RPMI8226 (cell line): ENCODE measurements at regions not wholly inside any gene's neighbourhood (a gene's known extent, or its start where the extent isn't known, plus 50 kb on each side); places are given as distances from the start of the nearest gene placed in this dataset.

Source experiments
- DNase-seq: peaks from one replicate; pipeline ENCODE4 v3.0.0-alpha.2; 2015

DNA sequence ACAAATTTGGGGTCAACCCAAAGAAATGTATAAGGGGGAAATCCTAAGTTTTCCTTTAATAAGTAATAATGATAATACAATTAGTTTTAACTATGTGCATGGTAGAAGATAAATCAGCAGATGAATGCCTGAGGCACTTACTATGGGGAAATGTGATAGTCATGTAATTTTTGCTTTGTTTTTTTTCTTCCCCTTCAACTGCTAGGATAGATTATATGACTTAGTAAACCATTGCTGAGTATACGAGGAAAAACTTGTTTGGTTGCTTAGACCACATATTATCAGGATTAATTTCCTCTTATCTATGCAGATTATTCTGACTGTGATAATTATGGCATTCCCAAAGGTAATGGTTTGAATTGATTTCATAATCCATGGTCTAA is 181.1 kb downstream of the TGFB2 start:
- no peak for DNase-seq

DNA sequence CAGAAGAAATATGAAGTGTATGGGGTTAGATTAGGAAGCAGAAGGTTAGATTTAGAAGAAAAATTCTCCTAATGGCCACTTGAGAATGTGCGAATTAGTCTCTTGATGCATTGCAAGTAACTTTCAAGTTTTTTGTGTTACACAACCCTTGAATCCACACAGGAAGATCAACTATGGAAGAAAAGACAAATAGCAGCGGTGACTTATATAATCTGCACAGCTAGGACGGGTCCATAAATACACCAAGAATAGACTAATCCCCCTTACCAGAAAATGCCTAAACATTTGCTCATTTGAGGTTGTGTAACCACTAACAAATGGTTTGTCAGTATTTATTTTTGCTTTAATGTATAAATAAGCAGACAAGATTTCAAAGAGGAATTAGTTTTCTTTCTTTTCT is 182.6 kb downstream of the TGFB2 start:
- no peak for DNase-seq

DNA sequence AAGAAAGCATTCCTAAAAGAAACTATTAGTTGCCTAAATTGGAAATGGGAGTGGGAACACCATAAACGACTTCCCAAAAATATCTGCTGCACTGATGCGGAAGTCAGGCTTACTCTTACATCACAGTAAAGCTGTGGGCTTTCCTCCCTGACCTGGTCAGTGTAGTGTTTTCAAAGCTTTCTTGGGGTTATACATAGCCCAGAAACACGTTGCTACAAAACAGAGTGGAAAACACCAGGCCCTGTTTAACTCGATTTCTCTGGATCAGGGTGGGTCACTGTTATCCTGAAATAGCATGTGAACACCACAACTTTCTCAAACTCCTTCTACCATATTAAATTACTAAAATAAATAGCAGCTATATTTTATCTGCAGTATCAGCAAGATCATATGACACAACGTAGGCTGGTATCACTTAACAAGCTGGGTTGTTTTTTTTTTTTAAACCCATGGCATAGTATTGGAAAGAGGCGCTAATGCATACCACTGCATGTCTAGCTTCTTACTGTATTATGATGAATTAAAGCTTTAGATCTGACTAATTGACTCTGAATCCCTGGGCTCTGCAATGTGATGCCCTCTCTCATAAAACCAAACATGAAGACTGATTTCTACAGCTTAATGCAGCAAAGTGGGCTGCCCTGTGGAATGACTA is 184.6 kb downstream of the TGFB2 start:
- DNase-seq = no peak

DNA sequence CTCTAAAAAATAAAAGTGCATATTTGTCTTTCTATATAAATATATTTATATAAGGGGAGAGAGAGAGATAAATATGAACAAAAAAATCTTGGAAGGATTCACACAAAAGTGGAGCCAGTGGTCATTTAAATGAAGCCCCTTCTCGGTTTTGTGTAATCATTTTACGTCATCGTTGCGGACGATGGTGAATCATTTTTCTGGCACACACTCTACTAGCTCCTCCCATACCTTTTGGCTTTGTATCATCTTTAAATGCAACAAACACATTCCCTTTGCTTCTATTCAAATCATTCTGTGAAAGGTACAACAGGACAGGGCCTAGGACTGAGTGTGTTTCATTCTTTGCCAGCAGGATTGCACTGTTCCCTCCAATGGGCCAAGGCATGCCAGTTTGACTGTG is 186.8 kb downstream of the TGFB2 start:
- no peak for DNase-seq

DNA sequence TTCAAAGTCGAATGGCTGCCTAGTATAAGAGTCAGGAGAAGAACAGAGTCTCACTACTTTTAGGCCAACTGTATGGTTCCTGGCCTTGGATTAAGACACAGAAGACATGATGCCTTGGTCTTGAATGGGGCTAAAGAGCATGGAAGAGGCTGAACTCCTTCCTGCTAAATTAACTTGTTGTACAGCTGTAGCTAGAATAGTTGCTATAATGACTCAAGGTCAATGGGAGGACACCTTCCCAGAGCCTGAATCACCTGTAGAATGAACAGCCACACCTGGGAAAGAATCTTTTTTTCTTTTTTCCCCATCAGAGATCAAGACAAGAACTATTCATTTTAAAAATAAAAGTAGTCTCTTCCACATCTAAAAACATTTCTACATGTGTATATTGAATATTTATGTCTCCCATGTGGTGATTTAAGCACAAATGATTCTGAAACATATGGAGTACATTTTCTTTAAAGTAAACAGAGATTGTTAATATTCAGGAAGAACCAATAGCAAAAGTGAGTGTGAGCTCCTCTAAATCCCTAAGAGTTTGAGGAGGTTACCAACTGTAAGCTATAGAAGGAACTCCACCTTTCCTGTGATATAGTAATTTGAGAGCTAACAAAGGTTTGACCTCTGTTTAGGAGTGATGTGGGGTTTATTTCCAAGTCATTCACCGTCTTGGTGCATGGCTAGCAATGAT is 191.3 kb downstream of the TGFB2 start:
- DNase-seq = no peak

DNA sequence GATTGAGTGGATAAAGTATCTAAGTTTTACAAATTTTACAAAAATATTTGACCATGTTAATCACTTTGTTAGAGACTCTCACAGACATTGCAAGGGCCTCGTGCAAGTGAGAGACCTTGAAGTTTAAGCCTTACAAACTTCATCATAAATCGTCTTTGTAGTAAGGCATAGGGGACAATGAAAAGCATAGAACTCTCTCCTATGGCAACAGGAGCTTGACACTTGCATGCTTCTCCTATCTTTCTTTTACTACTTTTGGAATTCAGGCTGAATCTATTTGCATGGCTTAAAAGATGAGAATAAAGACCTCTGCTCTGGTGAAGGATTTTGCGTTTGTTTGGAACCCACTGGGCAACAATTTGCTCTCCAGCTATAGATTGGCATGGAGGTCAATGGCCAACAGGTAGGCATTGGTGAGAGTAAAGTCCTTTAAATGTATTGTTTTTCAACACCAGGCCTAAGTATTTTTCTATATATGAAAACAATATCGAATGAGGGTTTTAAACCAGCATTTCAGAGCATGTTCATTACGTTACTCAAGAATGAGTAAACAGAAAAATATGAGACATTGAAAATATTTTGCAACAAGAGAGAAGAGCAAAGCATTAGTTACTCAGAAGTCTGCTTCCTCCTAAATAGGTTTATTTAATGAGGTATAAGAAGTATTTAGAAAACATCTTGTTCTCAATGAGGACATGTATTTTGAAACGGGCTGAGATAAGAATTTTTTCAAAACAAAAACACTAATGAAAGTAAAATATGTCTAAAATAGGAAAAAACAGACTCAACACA is 192.2 kb downstream of the TGFB2 start:
- no peak for DNase-seq

DNA sequence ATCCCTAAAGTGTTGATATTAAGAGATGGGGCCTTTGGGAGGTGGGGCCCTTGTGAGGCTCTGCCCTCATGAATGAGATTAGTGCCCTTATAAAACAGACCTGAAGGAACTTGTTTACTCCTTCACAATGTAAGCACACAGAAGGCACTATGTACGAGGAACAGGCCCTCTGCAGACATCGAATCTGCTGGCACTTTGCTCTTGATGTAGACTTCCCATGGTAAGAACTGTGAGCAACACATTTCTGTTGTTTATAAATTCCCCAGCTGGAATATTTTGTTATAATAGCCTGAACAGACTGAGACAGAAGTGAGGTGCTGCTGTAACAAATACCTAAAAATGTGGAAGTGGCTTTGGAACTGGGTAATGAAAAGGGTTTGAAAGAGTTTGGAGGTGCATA is 193.2 kb downstream of the TGFB2 start:
- no peak for DNase-seq

DNA sequence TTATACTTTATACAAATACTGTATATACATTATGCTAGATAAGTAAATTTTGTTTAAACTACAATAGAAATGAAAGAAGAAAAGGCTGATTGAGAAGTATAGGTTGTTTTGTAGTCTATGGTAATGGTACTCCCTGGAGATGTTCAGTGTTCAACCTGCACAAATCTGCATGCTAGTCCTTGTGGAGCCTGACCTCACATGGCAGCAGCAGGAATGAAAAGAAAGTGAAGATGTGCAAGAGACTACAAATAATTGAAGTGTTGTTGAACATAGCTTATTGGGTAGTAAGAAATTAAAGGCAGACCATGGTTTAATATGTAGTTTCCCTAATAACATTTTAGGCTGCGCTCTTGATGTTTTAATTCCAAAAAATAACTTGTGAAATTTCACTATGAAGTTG is 201.2 kb downstream of the TGFB2 start:
- DNase-seq = no peak

DNA sequence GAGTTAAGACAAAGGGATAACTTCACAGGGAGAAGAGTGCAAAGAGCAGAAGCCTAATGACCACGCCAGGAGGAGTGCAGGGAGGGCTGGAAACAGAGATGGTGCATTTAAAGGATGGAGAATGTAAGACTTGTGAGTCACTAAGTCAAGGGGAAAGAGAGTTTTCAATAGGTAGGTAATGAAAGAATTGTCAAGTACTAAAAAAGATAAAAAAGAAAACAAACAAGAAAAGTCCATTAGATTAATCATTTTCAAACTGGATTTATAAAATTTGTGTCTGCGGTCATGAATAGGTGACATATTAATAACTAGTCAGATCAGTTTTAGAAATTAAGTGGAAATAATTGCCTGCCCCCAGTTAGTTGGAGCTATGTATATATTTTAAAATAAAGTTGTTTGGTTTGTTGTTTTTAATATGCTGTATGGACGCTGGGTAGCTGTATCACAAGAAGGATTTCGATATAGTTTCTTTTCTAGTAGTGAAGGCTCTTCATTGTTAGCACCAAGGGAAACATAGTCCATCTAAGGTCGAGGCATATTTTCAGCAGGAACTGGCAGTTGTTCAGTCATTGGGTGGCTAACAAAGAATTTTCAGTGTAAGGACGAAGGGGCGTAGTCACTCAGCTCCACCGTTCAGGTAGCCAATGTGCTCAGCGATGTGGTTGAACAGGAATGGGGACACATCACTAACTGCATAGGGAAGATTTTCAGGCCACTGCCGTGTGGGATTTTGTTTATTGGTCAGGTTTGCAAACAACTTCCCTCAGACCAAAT is 203.0 kb downstream of the TGFB2 start:
- no peak for DNase-seq

DNA sequence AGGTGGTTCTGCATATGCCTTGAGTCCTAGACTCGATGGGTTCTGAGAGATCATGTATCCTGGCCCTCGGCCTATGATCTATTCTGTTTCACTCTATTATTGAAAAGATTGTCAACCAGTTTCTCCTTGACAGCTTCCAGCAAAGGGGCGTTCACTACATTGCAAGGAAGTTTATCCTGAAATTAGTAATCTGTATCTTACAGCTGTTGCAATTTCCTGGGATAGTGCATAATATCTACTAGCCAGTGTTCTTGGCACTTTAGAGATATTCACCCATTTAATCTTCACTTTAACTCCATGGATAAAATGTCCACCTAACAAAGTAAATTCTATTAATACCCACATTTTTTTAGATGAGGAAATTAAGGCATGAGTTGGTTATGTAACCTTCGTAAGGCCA is 203.6 kb downstream of the TGFB2 start:
- DNase-seq = no peak

DNA sequence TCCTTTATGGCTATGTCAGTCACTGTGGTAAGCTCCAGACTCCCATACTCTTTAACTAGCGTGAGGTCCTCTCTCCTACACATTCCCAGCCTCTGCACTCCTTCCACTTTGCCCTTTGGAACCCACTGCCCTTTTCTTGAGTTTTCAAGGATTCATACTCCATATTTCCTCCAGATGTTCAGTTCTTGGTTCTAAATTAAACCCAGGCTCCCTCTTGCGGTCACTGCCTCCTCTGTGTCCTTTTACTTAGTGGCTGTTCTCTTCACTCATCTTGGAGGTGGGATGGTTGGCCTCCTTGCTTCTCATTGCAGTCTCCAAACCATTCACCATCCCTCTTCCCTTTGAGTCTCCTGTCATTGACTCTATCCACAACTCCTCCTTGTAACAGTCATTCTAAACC is 208.1 kb downstream of the TGFB2 start:
- DNase-seq = peak; percentile 37

DNA sequence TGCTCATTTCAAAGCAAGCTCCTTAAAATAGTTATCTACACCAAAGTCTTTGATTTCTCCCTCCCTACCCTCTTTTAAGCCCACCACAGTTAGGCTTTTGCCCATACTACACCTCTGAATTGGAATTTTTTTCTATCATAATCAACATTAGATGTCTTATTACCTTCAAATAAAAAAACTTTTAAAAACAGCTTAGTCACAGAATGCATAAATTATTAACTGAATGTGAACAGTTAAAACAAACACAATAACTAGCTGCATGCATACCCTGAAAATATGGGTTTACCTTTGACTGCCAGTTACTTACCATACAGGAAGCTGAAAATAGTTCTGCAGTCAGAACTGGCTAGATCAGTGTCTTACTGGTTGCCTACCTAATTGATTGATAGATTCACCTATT is 210.9 kb downstream of the TGFB2 start:
- DNase-seq = no peak

DNA sequence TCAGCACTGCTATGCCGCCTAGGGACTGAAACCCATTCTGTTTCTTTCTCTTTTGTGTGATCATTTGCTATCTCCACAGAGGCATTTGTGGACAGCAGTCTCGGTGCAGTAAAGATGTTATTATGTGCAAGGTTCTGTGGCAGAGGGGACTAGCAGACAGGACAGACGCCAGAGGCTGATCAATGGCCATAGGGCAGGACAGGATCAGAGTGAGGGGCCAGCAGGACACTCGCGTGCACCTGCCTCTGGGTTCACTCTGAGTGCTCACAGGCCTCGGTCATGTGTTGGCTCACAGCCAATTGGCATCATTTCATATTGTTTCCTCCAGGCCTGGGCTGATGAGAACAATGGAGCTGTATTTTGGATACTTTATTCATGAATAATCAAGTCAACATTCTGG is 212.6 kb downstream of the TGFB2 start:
- DNase-seq = peak; percentile 65

DNA sequence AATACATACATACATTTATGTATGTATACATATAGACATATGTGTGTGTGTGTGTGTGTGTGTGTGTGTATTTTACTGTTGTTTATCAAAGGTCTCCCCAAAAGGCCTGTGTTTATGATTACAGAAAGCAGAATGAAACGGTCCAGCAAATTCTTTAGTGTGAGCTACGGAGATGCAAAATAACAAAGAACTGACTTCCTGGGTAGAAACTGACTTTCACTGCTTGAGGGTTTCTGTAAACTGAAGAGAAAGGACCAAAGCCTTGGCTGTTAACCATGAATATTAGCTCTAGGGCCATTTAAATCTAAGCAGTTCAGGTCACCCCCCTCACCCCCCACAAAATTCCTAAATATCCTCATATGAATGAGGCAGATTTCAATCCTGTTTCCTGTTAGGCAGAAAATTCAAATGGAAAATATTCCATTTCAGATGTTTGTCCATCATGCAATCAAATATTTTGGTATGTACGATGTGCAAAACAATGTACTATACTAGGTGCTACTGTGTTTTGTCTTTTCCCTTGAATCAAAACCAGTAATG is 213.2 kb downstream of the TGFB2 start:
- no peak for DNase-seq

DNA sequence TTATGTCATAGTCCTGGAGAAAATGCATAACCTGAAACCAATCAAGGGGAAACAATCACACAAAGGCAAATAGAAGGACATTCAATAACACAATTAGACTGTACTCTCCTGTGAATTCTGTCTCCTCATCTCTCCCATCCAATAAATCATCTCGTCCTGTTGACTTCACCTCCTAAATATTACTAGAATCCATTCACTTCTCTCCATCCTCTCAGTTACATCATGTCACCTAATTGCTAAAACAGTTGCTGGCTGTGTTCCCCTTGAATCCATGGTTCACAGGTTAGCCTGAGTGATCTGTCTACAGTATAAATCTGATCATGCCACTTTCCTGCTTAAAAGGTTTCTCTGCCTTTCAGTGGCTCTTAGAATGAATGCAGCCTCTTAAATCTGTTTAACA is 220.2 kb downstream of the TGFB2 start:
- no peak for DNase-seq

DNA sequence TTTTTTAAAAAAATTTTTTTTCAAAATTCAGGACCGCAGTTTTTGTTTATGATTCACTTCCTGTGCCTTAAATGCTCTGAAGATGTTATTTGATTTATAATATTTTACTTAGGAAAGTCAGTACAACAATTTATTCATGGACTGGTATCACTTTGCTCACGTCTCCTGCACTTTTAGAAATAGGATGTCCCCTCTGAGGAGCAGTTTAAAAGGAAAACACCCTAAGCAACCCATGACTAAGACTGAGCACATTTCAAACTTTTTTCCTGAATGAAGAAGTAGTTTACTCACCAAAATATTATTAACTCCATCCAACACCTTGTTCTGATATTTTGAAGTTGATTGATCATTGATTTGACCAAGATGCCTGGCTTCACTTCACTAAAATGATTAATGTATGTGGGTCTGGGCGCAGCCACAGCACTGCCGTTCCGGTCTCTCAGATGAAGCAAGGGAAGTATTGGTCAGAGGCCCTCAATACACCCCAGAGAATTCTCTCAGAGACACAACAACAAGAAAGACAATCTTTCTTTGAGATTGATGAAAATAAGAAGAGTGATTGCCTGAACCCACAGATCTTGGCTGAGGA is 223.9 kb downstream of the TGFB2 start:
- no peak for DNase-seq

DNA sequence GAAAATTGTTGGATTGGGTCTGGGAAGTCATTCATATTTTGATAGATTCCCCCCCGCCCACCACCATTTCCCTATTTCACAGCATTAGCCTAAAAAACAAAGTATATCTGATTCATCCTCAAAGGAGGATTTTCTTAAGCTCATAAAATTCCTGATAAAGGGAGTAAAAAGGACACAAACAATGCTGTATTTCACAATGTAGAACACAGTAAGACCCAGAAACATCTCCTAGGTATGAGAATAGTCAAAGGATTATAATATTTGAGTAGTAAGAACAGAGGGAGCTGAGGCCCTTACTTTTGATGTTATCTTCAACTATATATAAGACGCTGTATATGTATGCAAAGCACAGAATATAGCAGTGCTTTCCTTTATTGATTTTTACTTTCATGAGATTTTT is 225.3 kb downstream of the TGFB2 start:
- no peak for DNase-seq

DNA sequence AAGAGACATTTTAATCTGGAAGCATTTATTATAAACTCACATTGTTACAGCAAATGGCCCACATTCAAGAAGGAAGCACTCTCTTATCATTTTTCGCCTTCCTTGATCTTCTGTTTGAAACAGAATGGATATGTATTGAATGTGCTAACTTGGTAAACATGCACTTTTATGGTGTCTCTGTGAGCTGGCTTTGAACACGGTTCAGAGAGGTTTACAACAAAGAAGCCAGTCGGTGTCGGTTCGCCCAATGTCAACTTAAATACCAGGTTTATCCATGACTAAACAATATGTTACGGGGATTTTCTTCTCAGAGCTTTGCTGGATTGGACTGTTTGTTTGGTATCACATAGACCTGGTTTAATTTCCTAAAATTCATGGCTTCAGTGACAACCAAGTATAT is 226.4 kb downstream of the TGFB2 start:
- DNase-seq = no peak

DNA sequence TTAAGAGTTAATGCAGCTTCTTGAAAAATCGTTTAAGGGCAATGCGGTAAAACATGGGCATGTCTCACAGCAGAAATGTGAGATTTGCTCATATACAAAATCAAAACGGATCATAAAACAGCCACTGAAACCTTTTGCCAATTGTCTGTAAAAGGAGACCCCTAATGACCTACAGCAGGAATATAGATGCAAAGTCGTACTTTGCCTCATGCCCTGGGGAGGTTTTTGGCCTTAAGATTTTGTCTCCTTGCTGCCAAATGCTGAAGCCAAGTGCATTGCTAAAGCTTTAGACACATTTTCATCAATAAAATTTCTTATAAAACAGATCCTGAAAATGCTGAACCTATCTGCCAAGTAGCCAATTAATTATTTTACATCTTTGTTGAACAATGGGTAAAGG is 226.9 kb downstream of the TGFB2 start:
- no peak for DNase-seq

DNA sequence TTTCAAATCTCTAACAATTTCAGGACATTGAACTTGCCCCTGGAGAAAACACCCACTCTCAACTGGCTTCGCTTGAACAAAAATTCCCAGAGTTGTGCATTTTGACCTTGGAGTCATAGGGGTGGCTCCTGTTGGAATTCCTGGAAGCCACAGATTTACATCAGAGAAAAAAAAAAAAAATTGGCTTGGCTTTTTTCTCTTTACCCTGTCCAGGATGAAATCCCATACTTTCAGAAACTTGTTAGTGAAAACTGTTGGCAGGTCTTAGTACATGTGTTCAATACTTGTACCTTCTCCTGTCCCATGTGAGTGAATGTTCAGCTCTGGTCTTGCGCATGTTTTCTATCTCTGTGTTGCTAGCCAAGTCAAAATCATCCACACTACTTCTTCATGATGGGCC is 228.8 kb downstream of the TGFB2 start:
- no peak for DNase-seq

DNA sequence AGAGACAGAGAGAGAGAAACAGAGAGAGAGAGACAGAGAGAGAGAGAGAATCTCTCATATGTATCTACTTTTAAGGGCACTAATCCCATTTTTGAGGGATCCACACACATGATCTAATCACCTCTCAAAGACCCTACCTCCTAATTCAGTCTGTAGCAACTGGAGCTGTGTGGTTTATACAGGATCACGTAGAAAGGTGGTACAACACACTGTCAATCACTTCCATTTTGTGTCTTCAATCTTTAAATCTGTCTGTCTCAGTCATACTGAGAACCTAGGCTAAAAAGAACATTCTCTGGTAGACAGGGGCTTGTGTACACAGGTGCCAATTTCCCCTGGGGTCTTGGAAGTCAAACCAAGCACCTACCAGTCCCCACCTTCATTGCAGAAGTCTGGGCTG is 229.9 kb downstream of the TGFB2 start:
- no peak for DNase-seq

DNA sequence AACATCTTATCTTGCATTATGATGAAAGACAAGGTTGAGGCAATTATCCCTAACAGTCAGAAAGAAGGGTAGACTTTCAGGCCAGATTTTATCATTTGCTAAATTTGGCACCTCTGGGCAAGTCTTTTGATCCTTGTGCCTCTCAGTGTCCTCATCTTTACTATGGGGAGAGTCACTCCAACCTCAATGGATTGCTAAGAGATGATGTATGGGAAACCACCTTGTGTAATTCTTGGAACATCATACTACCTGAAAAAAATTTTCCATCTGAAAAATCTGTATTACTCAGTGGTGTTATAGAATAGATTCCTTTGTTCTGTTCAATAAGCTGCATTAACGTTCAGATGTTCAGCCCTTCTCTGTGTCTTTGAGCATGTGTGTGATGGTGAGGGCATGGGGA is 230.7 kb downstream of the TGFB2 start:
- DNase-seq = no peak

DNA sequence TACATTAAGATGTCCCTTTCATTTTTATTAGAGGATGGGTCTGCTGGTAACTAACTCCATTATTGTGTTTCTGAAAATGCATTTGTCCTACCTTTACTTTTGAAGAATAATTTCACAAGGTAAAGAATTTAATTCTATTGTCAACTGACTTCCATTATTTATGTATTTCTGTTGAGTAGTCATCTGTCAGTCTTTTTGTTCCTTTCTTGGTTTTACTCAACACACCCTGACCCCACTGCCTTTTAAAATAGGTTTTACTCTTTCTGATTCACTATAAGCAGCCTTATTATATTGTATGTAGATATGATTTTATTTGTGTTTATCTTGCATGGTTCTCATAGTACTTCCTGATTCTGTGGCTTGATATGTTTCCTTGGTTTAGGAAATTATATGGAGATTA is 237.5 kb downstream of the TGFB2 start:
- DNase-seq = no peak
